ENCODE measurements at regions not wholly inside any gene's neighbourhood (a gene's known extent, or its start where the extent isn't known, plus 50 kb on each side); places are given as distances from the start of the nearest gene placed in this dataset.

- 95% methylated on average over 3 of the region's 3 CpGs for WGBS
- peaks cover 0 to 2% of the 10 kb centered on the region in 2 donors for H3K27me3 ChIP-seq (ENCODE audit: control insufficient read depth in 2 of 2, insufficient read depth in 1 of 2, low read length in 1 of 2)
- no peaks in the 10 kb centered on the region for H3K36me3 ChIP-seq (ENCODE audit: control insufficient read depth in 2 of 2, insufficient read depth in 2 of 2, low read length in 1 of 2)
- no peak for DNase-seq (ENCODE audit: low read depth in 6 of 9, low spot score in 9 of 9)
- no peak overlapping the region for H3K27ac ChIP-seq (ENCODE audit: low read depth in 1 of 2, low read length in 1 of 2)
- peaks cover 0 to 2% of the 10 kb centered on the region in 2 donors for H3K4me1 ChIP-seq (ENCODE audit: control insufficient read depth in 2 of 2, insufficient read depth in 2 of 2, low read length in 2 of 2)
- H3K4me3 ChIP-seq (ENCODE audit: low read length in 2 of 2), result no peak overlapping the region
- H3K9me3 ChIP-seq (ENCODE audit: control insufficient read depth in 2 of 2, insufficient read depth in 1 of 2, low read length in 1 of 2), result no peaks in the 10 kb centered on the region
Observed at GRCh38 chr22:22424956-22425355, 83.6 kb downstream of the ZNF280B start.

GRCh38 chr22:22425356-22425755 lies 83.2 kb downstream of the ZNF280B start:
- peaks cover 0 to 2% of the 10 kb centered on the region in 2 donors for H3K4me1 ChIP-seq (ENCODE audit: control insufficient read depth in 2 of 2, insufficient read depth in 2 of 2, low read length in 2 of 2)
- no peak overlapping the region for H3K27ac ChIP-seq (ENCODE audit: low read depth in 1 of 2, low read length in 1 of 2)
- no peaks in the 10 kb centered on the region for H3K9me3 ChIP-seq (ENCODE audit: control insufficient read depth in 2 of 2, insufficient read depth in 1 of 2, low read length in 1 of 2)
- H3K4me3 ChIP-seq (ENCODE audit: low read length in 2 of 2), result no peak overlapping the region
- WGBS, result 94% methylated on average over 1 of the region's 1 CpG
- DNase-seq (ENCODE audit: low read depth in 6 of 9, low spot score in 9 of 9), result no peak
- no peaks in the 10 kb centered on the region for H3K36me3 ChIP-seq (ENCODE audit: control insufficient read depth in 2 of 2, insufficient read depth in 2 of 2, low read length in 1 of 2)
- no peaks in the 10 kb centered on the region for H3K27me3 ChIP-seq (ENCODE audit: control insufficient read depth in 2 of 2, insufficient read depth in 1 of 2, low read length in 1 of 2)

DNA sequence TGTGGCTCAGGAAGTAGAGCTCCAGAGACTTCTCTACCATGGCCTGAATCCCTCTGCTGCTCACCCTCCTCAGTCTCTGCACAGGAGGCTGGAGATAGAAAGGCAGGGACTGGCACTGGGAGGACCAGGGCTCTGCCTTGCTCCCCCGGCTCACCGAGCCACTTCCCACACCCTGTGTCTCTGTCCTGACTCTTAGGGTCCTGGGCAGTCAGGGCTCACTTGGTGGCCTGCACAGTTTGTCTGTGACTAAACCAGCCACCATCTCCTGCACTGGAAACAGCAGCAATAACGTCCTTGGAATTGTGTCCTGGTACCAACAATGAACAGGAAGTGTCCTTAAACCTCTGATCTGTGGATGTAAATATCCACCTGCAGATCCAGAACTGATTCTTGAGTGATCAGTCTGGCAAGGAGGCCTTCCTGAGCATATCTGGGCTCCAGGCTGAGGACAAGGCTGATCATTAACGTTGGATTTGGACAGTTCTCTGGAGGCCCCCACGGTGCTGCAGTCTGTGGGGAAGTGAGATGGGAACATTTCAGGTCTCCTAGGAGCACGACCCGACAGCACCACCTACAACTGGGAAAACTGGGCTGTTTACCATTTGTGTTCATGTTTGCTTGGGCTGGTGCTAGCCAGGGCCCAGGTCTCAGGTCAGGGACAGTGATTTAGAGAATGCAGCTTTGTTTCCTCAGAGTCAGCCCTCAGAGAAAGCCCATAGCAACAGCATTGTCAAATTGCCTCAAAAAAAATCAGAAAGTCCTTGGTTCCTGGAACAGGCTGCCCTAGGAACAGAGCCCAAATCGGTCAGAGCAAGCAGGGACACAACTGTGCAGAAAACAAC lies 82.5 kb downstream of the ZNF280B start:
- H3K36me3 ChIP-seq (ENCODE audit: control insufficient read depth in 2 of 2, insufficient read depth in 2 of 2, low read length in 1 of 2), result no peaks in the 10 kb centered on the region
- no peak for DNase-seq (ENCODE audit: low read depth in 6 of 9, low spot score in 9 of 9)
- WGBS, result 92% methylated on average over 8 of the region's 8 CpGs
- no peaks in the 10 kb centered on the region for H3K9me3 ChIP-seq (ENCODE audit: control insufficient read depth in 2 of 2, insufficient read depth in 1 of 2, low read length in 1 of 2)
- H3K4me1 ChIP-seq (ENCODE audit: control insufficient read depth in 2 of 2, insufficient read depth in 2 of 2, low read length in 2 of 2), result peaks cover 0 to 2% of the 10 kb centered on the region in 2 donors
- H3K27me3 ChIP-seq (ENCODE audit: control insufficient read depth in 2 of 2, insufficient read depth in 1 of 2, low read length in 1 of 2), result no peaks in the 10 kb centered on the region
- H3K27ac ChIP-seq (ENCODE audit: low read depth in 1 of 2, low read length in 1 of 2), result no peak overlapping the region
- no peak overlapping the region for H3K4me3 ChIP-seq (ENCODE audit: low read length in 2 of 2)

- Histone ChIP-seq H3K4me3 (ENCODE audit: low read length in 2 of 2) (no peak overlapping the region), H3K27ac (ENCODE audit: low read depth in 1 of 2, low read length in 1 of 2) (no peak overlapping the region), H3K4me1 (ENCODE audit: control insufficient read depth in 2 of 2, insufficient read depth in 2 of 2, low read length in 2 of 2) (peaks cover 0 to 2% of the 10 kb centered on the region in 2 donors), H3K27me3 (ENCODE audit: control insufficient read depth in 2 of 2, insufficient read depth in 1 of 2, low read length in 1 of 2) (no peaks in the 10 kb centered on the region), H3K9me3 (ENCODE audit: control insufficient read depth in 2 of 2, insufficient read depth in 1 of 2, low read length in 1 of 2) (no peaks in the 10 kb centered on the region), H3K36me3 (ENCODE audit: control insufficient read depth in 2 of 2, insufficient read depth in 2 of 2, low read length in 1 of 2) (no peaks in the 10 kb centered on the region)
- 95% methylated on average over 4 of the region's 4 CpGs for WGBS
- no peak for DNase-seq (ENCODE audit: low read depth in 6 of 9, low spot score in 9 of 9)
Observed at GRCh38 chr22:22427542-22428065, 80.9 kb downstream of the ZNF280B start.

GRCh38 chr22:22428222-22429098 lies 80.1 kb downstream of the ZNF280B start:
- Histone ChIP-seq H3K27ac (ENCODE audit: low read depth in 1 of 2, low read length in 1 of 2) (no peak overlapping the region), H3K27me3 (ENCODE audit: control insufficient read depth in 2 of 2, insufficient read depth in 1 of 2, low read length in 1 of 2) (no peaks in the 10 kb centered on the region)
- WGBS, result 91% methylated on average over 8 of the region's 8 CpGs

GRCh38 chr22:22429369-22430108 lies 79.0 kb downstream of the ZNF280B start:
- no peaks in the 10 kb centered on the region for H3K27me3 ChIP-seq (ENCODE audit: control insufficient read depth in 2 of 2, insufficient read depth in 1 of 2, low read length in 1 of 2)
- 76% methylated on average over 6 of the region's 6 CpGs for WGBS
- H3K36me3 ChIP-seq (ENCODE audit: control insufficient read depth in 2 of 2, insufficient read depth in 2 of 2, low read length in 1 of 2), result no peaks in the 10 kb centered on the region
- H3K4me3 ChIP-seq (ENCODE audit: low read length in 2 of 2), result no peak overlapping the region
- no peak overlapping the region for H3K27ac ChIP-seq (ENCODE audit: low read depth in 1 of 2, low read length in 1 of 2)
- no peaks in the 10 kb centered on the region for H3K4me1 ChIP-seq (ENCODE audit: control insufficient read depth in 2 of 2, insufficient read depth in 2 of 2, low read length in 2 of 2)
- H3K9me3 ChIP-seq (ENCODE audit: control insufficient read depth in 2 of 2, insufficient read depth in 1 of 2, low read length in 1 of 2), result no peaks in the 10 kb centered on the region
- no peak for DNase-seq (ENCODE audit: low read depth in 6 of 9, low spot score in 9 of 9)

More at GRCh38 chr22:22428222-22429098, 80.1 kb downstream of the ZNF280B start:
- Histone ChIP-seq H3K4me1 (ENCODE audit: control insufficient read depth in 2 of 2, insufficient read depth in 2 of 2, low read length in 2 of 2) (no peaks in the 10 kb centered on the region), H3K4me3 (ENCODE audit: low read length in 2 of 2) (no peak overlapping the region), H3K36me3 (ENCODE audit: control insufficient read depth in 2 of 2, insufficient read depth in 2 of 2, low read length in 1 of 2) (no peaks in the 10 kb centered on the region), H3K9me3 (ENCODE audit: control insufficient read depth in 2 of 2, insufficient read depth in 1 of 2, low read length in 1 of 2) (no peaks in the 10 kb centered on the region)
- DNase-seq (ENCODE audit: low read depth in 6 of 9, low spot score in 9 of 9), result no peak

DNA sequence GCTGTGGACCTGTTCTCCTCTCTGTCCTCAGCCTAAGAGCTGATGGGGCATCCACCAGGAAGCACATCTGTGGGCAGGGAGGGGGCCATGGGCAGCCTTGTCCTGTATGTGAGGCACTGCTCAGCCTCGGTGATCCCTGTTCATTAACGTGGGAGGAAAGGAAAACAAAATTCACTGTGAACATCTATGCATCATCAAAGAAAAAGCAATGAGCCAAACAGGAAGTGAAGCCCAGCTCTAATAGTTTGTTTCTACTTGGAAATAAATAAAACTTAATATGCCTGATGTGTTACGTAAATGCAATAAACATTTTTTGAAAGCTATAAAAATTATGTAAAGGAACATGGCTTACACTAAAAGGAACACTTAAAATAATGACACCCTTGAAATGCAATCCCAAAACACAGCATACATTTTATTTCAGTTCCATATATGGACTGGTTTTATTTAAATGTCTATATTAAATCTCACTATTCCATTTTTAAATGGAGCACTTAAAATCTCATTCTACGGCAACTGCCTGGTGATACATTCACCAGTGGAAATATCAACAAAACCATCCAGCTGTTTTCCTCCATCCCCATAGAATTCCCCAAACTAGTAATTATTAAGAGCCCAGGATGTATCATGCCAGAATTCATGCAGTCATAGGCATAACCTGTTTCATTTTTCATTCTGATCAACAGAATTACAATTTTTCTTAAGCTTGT lies 78.3 kb downstream of the ZNF280B start:
- Histone ChIP-seq H3K4me3 (ENCODE audit: low read length in 2 of 2) (no peak overlapping the region), H3K27me3 (ENCODE audit: control insufficient read depth in 2 of 2, insufficient read depth in 1 of 2, low read length in 1 of 2) (no peaks in the 10 kb centered on the region), H3K4me1 (ENCODE audit: control insufficient read depth in 2 of 2, insufficient read depth in 2 of 2, low read length in 2 of 2) (no peaks in the 10 kb centered on the region), H3K36me3 (ENCODE audit: control insufficient read depth in 2 of 2, insufficient read depth in 2 of 2, low read length in 1 of 2) (no peaks in the 10 kb centered on the region), H3K9me3 (ENCODE audit: control insufficient read depth in 2 of 2, insufficient read depth in 1 of 2, low read length in 1 of 2) (no peaks in the 10 kb centered on the region), H3K27ac (ENCODE audit: low read depth in 1 of 2, low read length in 1 of 2) (no peak overlapping the region)
- WGBS, result 87% methylated on average over 4 of the region's 4 CpGs
- DNase-seq (ENCODE audit: low read depth in 6 of 9, low spot score in 9 of 9), result no peak
